Activated CD4-positive, alpha-beta T cell treated with anti-CD3 and anti-CD28 coated beads, Interleukin-2, amount 50 U/mL, for 16 hours (primary cell): ENCODE measurements at regions not wholly inside any gene's neighbourhood (a gene's known extent, or its start where the extent isn't known, plus 50 kb on each side); places are given as distances from the start of the nearest gene placed in this dataset.
A peak's percentile ranks its signal among the peaks of the same experiment; 100 is the strongest.
"Not testable (repeated sequence)": the region's sequence is repeated elsewhere in the genome, so short reads cannot be mapped to it uniquely, and the experiment has no call there.

Source experiments
- DNase-seq: peaks from one replicate; pipeline ENCODE4 v3.0.0-alpha.2; 2020

GRCh38 chr5:126677121-126677520 is 76.4 kb downstream of the PHAX start:
- no peak for DNase-seq

DNA sequence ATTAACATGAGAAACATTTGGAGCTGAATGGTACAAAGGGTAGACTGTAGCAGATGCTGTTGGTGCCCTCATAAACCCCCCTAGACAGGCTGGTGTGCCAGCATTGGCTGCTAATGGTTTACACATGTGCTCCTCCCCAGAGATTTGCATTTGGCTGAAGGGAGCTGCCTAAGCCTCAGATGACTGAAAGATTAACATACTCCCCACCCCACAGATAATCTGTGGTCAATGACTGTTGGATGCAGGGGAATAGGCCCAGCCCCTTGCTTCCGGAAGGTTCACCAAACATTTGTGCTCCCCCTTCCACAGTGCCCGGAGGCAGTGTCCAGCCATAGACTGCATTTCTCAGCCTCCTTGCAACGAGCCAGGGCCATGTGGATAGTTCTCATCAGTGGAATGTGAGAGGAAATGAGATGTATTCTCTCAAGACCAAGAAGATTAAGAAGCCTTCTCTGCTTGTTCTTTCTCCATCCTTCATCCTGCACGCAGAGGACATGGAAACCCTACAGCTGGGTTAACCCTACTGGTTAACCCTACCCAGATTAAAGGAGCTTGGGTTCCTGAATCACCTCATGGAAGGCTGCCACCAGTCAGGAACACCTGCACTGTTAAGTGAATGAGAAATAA is 79.6 kb downstream of the PHAX start:
- DNase-seq = no peak

DNA sequence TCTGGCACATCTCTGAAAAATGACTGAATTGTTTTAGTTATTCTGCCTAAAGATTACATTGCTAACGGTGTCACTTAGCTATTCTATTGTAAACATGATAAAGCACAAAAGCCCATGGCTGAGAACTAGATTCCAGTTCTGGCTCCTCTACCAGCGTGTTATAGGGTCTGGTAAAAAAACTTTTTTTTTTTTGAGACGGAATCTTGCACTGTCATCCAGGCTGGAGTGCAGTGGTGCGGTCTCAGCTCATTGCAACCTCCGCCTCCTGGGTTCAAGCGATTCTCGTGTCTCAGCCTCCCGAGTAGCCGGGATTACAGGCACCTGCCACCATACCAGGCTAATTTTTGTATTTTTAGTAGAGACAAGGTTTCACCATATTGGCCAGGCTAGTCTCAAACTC is 80.6 kb downstream of the PHAX start:
- not testable (repeated sequence) for DNase-seq

DNA sequence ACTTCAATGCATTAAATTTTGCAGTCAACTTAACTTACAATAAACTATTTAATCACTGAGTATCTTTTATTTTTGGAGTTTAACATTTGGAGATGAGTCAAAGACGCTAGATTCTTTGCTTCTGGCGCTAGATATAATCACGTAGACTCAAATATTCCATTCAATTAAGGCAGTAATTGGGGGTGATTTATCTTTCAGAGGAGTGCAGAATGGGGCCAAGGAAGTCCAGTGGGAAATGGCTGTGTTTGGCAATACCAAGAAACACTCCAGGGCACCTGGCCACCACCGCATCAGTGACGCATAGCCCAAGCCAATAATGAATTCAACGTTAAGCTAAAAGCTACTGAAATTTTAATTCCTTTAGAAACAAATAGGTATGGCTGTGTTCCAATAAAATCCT is 81.2 kb downstream of the PHAX start:
- no peak for DNase-seq

DNA sequence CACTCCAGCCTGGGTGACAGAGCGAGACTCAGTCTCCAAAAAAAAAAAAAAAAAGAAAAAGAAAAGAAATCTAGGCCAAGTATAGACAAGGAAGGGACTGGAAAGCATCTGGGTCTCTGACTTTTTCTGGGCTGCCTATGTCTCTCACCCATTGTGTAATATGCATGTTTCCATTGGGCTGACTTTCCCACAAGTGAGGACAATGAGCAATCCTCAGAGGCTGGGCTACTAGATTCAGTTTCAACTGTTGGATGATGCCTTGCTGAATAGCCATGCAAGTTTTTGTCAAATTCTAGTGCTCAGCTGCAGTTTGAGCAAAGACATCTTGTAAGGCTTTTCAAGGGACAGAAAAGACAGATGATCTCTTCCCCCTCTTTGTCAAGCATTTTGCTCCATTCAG is 82.1 kb downstream of the PHAX start:
- no peak for DNase-seq

DNA sequence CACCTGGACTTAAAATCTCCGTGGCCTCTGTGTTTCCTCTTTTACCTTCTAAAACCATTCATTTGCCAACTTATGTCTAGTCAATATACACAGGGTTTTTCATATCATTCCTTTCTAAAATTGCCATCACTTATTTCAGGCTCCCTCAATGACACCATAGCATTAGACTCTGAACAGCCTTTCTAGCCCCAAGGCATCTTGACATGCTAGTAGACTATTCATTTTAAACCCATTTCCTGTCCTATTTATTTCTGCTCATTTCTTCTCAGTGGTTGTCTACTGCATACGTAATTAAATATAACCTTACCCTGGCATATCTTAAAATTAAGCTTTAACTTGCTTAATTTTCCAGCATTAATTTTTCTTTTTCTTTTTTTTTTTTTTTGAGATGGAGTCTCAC is 83.2 kb downstream of the PHAX start:
- no peak for DNase-seq

DNA sequence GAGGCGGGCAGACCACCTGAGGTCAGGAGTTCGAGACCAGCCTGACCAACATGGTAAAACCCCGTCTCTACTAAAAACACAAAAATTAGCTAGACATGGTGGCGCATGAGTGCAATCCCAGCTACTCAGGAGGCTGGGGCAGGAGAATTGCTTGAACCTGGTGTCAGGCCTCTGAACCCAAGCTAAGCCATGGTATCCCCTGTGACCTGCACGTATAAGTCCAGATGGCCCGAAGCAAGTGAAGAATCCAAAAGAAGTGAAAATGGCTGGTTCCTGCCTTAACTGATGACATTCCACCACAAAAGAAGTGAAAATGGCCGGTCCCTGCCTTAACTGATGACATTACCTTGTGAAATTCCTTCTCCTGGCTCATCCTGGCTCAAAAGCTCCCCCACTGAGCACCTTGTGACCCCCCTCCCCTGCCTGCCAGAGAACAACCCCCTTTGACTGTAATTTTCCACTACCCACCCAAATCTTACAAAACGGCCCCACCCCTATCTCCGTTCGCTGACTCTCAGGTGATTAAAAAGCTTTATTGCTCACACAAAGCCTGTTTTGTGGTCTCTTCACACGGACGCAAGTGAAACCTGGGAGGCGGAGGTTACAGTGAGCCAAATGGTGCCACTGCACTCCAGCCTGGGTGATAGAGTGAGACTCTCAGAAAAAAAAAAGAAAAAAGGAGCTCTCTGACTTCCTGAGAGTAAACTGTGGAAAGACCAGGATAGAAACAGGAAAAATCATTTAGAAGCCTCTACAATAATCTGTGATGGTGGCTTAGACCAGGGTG is 84.1 kb downstream of the PHAX start:
- peak; percentile 52 for DNase-seq

DNA sequence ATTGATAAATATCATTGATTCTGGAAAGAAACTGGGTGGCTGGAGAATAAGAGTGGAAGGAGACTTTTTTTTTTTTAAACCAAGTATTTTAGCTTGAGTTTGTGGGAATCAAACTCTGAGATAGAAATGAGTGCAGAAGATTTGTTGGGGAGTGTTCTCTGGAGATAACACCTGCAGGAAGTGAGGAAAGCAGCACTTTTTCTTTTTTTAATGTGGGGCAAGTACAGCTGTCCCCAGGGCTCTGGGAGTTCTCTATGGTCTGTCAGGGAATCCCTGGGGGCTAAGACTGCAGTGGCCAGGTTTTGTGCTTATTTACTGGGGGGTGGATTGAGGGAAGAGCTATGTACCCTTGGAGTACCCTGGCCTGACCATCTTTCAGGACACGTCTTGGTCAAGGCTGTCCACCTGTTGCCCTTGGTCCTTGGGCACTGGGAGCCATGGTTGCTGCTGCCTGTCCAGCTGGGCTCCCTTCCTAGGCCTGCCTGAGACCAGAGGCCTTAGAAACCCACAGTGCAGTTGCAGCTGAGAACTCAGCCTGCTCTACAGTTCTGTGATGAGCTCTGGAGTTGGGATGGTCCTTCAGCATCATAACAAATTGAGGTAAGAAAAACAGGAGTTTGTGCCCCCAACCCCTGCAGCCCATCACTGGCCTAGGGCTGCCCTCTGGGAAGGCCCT is 85.8 kb downstream of the PHAX start:
- no peak for DNase-seq

GRCh38 chr5:126692971-126693370 is 84.0 kb upstream of the LMNB1 start:
- DNase-seq = no peak

GRCh38 chr5:126693806-126694205 is 83.1 kb upstream of the LMNB1 start:
- DNase-seq = no peak

DNA sequence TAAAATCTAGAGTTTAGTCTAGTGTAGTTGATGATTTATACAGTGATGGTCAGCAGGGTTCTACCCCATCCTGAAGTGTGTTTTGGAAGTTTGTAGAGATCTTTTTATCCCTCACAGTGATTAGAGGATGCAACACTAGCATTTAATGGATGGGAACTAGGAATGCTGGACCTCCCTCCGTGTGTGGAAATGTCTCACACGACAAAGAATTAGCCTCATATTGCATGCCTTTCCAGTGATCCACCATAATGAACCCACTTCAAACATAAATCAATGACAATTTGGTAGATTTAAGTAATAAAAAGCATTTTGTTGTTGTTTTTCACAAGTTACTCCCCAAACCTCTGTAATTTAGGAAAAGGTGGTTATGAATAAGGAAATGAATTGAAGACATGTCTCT is 82.5 kb upstream of the LMNB1 start:
- no peak for DNase-seq

- no peak for DNase-seq
Observed at GRCh38 chr5:126695091-126695490, 81.8 kb upstream of the LMNB1 start.

DNA sequence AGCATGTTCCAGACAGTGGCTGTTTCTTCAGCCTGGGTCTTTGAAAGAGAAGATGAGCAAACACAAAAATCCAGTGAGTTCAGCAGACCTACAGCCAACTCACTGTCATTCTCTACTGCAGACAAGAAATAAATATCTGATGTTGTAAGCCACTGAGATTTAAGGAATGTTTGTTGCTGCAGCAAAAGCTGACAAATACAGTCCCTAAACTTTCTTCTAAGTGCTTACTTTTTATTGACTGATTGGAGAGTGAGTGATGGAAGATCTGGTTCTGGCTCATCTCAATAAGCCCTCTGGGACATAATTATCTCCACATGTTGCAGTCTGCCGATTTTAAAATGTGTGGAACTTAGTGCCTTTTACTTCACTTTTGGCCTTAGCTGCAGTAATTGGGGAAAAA is 69.9 kb upstream of the LMNB1 start:
- DNase-seq = no peak

- no peak for DNase-seq
Observed at GRCh38 chr5:126715765-126716164, 61.2 kb upstream of the LMNB1 start.

DNA sequence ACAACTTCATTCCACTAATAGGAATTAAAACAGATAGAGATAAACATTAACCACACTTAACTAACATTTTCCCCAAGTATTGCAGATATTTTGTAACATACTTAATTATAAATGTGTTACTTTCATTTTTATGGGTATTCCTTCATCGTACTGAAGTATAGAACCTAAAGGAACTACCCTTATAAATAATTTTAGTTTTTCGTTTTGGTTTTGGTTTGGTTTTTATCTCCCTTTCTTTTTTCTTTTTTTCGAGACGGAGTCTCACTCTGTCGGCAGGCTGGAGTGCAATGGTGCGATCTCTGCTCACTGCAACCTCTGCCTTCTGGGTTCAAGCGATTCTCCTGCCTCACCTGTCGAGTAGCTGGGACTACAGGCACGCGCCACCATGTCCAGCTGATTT is 60.1 kb upstream of the LMNB1 start:
- DNase-seq = no peak

DNA sequence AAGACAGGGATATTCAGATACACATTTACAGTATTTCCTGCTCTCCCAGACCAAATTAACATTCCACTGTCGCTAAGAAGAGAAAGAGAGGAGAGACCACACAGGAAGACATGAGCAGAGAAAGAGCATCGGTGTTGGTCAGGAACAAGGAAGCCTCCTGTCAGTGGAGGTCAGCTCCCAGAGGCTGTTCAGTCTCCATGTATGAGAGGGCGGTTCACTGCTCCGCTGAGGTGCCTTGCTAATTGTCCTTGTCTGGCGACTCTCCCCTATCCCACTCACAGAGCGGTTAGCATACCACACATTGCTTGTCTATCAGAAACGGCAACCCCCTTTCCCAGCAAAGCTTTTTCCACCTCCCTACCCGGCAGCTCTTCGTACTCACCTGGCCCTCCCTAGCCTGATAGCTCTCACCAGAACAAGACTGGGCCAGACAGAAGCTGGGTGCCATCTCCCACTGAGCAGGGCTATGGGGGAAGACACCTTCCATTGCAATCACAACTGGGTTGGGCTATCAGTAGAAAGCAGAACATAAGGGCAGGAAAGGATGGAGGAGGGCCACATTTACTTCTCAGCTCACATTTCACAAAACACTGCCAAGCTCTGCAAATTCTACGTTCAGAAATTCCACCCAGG is 58.6 kb upstream of the LMNB1 start:
- DNase-seq = no peak

DNA sequence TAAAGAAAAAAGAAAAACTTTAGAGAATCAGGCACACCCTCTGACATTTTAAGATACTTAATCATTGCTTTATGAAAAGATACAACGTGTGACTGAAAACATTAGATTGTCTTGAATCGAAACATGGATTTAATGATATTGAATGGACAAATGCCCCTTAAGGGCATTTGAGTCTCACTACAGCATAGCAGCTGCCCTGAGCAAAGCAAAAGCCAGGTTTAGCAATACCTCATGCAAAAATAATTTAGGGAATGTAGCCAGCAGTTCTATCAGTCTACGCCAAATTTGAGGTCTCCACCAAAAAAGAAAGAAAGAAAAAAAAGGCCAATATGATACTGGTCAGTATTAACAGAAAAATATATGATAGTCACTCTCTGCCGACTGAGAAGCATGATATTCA is 56.6 kb upstream of the LMNB1 start:
- DNase-seq = no peak

- DNase-seq = no peak
Observed at GRCh38 chr5:126723643-126724042, 53.3 kb upstream of the LMNB1 start.
